ENCODE measurements at regions not wholly inside any gene's neighbourhood (a gene's known extent, or its start where the extent isn't known, plus 50 kb on each side); places are given as distances from the start of the nearest gene placed in this dataset.

- TF ChIP-seq RAD21 (IDR thresholded peaks at IDR 0.05; ENCODE audit: low read depth) (no peak), MAX (IDR thresholded peaks at IDR 0.05) (no peak), CTCF (IDR thresholded peaks at IDR 0.05 in 2 of 3, conservative IDR thresholded peaks at IDR 0.05 in 1 of 3; ENCODE audit: borderline replicate concordance in 1 of 3, insufficient read depth in 1 of 3, low read depth in 2 of 3, low read length in 2 of 3) (no peak), POLR2AphosphoS5 (IDR thresholded peaks at IDR 0.05; ENCODE audit: low read depth, low read length) (no peak)
Observed at GRCh38 chr2:8004250-8004681, 677.6 kb upstream of the ID2 start.
